Esophagus mucosa (tissue), 1 donor: ENCODE measurements at regions not wholly inside any gene's neighbourhood (a gene's known extent, or its start where the extent isn't known, plus 50 kb on each side); places are given as distances from the start of the nearest gene placed in this dataset.

Experiments used
- ATAC-seq: fragments of 200-7000 bp; cut with Tn5 transposase; one replicate; pipeline ENCODE4 v1.9.1; 2020
- donor health status: DM: yes; HTN: yes; CAD: no.

DNA sequence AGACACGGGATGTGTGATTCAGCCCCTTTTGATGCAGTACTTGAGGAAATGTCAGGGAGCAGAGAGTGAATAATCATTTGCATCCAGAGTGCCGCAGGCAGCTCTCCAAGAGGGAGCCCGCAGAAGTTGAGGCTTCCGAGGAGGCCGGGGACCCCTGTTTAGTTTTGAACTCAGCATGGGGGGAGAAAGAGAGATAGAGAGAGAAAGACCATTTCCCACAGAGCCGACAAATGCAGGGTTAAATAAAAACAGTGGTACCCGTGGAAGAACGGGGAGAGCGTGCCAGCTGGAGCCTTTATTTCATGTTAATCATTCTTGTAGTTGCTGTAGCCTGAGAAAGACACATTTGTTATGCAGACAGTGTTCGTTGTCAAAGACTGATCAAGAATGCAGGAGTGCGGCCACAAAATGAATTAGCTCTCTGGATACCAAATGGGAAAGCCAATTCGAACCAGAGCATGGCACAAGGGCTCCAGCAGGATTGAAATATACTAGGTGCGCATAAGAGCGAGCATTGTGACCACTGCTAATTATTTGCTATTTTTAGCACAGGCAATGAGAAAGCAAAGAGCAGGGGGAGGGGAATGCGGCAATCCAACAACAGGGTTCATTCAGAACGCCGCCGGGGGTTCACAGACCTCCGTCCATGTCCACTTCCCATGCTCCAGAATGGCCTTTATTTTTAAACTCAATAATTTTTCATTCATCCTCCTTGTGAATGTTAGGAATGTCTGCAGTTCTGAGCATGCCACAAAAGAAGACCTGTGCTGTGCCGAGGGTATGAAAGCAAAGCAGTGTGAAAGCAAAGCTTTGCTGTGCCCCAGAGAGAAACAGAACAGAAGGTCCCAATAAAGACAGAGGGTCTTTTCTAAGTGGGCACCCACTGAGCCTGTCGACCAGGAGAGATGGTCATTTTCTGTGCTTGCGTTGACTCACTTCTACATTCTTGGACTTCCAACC lies 243.9 kb upstream of the VCX3A start:
- ATAC-seq, result no peak

DNA sequence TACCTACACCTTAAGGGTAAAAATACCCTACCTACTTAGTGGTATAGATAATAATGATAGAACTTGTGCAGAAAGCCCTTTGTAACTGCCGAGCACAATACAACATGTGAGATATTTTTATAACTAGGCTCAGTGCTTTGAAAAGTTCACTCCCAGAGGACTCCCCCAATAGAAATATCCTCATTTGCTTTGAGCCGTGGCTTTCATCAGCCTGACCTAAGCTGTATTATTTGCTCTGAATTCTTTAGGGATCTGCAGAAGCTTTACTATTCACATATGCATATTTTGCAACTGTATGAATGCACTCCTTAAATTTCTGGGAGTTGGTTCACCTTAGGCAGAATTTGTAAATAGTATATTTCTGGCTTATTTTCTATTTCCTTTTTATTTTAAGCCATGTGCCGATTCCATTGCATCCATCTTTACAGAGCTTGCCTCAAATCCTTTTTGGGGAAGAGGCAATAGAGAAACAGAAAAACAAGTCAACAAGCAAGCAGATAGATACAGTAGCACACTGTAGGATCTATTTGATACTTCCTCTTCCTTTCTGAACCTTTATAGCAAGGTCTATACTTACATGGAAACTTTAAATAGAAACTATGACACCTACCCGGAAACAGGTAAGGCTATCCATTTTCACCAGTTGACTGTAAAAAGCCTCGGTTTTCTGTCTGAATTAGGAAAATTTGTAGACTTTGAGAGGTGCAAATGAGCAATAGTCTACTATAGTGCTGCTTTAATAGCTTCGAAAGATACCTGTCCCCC lies 242.5 kb upstream of the VCX3A start:
- ATAC-seq, result no peak

DNA sequence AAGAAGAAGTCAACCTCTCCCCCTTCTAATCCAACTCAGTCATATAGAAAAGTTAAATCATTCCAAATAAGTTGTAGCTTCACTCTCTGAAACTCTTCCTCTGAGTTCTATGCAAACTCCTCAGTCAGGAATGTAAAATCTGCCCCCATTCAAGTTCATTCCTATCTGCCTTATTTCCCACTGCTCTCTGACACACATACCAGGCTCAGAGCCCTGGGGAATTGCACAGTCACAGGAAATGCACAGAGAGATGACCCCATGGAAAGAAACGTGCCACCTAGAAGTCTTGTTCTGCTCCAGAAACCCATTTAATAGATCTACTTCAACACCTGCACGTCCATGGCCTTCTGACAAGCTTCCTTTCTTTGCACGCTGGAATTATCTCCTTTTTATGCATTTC lies 236.0 kb upstream of the VCX3A start:
- no peak for ATAC-seq

DNA sequence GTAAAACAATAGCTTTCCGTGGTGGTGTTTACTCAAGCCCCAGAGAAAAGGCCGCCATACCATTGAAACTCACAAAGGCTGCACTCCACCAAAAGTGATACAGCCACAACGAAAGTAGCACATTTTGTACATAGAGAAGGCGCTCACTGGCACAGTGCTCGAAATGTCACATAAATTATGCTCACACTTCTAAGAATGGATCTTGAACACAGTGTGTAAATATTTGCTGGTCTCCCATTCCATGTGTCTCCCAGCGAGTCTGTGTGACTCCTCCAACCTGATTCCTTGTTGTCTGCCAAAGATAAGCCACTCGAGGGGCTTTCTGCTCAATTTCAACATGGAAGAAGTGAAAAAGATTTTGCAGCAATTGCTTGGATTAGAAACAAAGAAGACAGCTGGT lies 234.0 kb upstream of the VCX3A start:
- no peak for ATAC-seq

DNA sequence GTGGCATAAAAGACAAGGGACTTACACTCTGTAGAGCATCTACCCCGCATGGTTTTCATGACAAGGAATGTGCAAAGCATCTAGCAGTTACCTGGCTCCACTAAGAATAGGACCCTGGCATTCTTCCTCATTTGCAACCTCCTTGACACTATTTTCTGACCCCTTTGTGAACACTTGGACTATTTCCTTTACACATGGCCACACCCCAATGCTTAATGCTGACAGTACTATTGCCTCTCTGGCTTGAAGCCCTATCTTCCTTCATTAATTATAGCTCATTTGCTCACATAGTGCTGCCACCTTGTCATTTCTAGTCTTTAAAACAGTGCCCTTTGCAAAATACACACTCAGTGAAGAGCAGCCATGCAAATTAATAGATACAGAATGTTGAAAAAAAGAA lies 226.3 kb upstream of the VCX3A start:
- no peak for ATAC-seq

DNA sequence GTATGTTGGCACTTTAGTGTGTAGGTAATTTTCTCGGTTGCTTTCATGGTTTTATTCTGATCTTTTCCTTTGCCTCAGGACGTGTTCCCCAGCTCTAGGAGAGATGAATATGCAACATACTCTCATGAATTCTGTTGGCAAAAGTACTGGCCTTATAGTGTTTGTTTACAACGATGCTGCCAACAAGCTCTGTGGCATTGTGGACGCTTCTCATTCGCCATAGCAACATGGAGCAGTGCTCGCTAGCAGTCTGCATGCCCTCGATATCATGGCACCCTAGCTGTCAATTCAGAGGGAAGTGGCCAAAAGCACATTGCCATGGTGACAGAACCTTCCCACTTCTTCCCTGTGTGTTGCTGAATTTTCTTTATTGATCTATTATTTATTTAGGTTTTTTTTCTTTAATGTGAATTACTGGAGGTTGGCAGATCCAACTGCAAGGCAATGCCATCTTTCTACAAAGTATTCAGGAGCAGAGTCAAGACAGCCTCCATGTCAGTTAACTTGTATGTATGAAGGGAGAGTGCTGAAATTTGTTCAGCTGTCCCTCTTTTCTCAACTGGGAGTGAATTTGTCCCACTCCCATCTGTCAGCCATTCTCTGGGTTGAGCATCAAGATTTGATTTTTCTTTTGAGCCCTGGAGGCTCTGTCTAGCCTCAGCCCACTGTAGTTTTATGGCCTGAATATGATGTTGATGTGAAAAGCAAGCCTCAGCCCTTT lies 224.9 kb upstream of the VCX3A start:
- no peak for ATAC-seq

DNA sequence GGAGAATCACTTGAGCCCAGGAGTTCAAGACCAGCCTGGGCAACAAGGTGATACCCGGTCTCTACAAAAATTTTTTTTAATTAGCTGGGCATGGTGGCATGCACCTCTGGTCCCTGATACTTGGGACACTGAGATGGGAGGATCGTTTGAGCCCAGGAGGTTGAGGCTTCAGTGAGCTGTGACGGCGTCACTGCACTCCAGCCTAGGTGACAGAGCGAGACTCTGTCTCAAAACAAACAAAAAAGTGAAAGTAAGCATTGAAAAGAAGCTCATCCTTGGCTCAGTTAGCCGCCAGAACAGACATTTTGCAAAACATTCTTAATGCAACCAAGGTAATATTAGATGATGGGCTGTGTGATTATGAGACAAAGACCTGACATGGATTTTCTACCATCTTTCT lies 223.3 kb upstream of the VCX3A start:
- no peak for ATAC-seq

DNA sequence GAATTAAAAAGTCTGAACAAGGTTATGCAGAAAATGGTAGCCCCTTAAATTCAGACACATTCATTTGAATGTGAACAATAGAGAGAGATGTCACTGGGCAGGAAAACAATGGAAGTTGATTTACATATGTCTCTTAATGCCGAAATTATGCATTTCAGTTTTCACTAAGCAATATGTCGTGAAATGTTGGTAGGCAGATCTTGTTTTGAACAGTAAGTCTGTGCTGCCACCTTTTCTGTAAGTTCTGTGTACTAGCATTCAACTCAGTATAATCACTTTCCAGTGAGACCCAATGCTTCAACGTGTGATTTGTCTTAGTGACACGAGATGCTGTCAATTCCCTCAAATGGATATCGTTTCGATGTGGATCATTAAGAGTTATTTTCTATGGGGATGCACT lies 222.7 kb upstream of the VCX3A start:
- ATAC-seq, result no peak

DNA sequence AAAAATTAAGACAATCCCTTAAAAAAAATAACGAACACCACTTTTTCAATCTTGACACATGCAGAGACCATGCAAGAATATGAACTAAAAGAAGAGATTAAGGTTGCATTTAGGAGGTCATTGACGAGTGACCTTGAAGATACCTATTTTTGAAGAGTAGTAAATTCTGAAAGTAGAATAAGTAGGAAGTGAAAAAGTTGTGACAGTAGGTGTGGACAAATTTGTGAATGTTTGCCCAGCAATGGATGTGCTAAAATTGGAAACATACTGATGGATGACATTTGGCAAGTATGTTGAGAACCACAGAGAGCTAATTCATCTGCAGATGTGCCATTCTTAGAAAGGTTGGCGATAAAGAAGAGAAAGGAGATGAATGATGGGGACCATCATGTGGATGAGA lies 213.7 kb upstream of the VCX3A start:
- no peak for ATAC-seq

DNA sequence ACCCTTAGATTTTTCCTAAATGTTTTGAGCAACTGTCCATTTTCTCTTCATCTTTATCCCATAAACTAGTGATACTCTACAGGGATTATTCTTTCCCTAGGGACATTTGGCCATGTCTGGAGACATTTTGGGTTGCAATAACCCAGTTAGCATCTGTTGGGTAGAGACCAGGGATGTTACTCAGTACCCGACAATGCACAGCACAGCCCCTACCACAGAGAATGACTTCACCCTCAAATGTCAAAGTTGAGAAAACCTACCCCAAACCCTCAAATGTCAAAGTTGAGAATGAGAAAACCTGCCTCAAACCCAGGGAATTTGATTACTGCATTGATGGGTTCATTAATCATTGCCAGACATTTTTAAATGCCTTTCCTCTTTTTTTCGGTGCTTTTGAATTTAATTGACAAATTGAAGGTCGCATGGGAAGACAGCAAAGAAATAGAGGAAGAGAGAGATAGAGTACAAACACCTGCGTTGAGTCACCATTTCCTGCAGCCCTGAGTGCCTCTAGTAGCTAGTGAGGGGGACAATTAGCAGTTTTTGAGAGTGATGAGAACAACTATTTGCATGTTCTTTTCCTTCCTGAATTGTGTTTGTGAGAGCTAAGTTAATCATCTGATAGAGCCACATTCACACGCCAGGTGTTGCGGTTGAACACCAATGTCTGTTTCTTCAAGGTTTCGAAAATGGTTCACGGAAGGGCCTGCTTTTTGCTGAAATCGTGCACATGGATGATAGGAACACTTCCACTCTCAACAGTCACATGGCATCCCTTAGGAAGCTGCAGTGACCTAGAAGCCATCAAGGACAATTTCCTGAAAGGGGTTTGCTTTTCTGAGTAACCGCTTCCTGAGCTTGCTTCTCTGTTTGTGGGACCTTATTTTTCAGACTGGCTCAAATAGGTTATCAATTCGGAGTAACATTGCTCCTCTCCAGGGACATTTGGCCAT lies 203.9 kb upstream of the VCX3A start:
- peak; percentile 59 for ATAC-seq

DNA sequence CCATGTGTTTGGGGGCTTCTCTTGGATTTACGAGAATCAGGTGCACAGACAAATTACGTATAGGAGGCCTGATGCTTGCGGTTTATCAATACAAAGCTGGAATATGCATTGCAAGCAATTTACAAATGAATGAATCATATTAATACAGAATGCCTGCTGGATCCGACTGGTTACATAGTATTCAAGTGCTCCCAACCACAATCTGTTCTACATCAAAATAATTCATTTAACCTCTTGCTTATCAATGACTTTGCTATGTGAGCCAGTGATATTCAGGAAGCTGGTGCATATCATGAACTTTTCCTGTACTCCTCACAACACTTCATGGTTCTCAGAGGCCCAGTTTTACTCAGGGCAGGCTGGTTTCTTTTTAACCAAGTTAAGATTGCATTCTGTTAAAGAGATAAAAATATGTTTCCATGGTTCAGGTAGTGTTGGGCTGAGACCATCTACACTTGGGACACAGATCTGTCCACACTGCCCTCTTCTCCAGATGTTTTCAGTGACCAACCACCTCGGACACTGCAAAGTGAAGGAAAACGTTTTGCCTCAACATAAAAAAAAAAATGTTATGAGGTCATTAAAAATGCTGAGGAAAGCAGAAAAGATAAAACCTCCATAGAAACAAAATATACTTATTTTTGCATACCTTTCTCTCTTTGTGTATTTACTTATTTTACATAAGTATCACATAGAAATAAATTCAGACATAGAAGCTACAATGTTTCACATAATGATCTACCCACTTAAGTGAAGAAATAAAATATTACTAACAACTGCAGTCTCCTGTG lies 200.1 kb upstream of the VCX3A start:
- no peak for ATAC-seq

DNA sequence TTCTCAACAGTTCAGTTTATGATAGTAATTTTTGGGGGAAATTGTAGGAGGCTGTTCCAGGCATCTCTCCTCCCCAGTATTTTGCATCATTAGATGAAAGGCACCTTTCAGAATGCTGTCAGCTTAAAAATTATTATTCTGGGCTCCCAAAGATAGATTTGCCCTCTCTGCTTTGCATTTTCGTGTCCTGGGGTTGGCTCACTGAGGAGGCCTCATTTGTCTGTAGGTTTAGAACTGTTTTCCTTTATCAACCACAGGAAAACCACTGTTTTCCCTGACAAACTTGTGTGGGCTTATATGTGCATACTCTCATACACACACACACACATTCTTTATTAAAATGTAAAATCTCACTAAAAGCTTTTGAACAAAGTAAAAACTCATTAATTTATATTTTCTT lies 197.2 kb upstream of the VCX3A start:
- ATAC-seq, result no peak

DNA sequence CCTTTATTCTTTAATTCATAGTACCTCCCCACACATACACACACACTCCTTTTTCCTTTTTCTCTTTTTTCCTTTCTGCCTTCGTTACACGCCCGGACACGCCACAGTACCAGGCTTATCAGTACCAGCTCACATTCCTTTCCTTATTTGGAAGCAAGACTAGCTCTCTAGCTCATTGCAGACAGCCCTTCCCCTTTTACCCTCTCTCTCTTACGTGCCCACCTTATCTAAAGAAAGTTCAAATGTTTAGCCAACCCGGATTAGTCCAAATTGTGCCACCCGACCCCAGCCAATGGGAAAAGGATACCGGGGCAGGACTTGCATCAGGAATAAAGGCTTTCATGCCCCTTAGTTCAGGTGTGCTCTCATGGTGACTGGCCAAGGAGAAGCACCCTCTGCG lies 194.7 kb upstream of the VCX3A start:
- ATAC-seq, result no peak

DNA sequence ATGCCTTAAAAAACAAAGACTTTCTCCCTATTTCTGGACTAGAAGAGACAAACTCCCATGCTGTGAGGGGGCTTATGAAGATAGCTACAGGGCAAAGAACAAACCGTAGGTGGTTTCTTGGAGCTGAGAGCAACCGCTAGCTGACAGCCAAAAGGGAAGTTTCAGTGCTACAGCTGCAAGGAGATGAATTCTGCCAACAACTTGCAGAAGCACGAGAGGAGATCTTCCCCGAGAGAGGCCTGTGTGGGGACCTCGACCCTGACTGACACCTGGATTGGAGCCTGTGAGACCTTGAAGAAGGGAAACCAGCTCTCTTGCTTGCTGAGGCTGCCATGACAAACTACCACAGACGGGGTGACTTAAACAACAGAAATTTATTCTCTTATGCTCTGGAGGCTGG lies 183.8 kb upstream of the VCX3A start:
- ATAC-seq, result no peak

DNA sequence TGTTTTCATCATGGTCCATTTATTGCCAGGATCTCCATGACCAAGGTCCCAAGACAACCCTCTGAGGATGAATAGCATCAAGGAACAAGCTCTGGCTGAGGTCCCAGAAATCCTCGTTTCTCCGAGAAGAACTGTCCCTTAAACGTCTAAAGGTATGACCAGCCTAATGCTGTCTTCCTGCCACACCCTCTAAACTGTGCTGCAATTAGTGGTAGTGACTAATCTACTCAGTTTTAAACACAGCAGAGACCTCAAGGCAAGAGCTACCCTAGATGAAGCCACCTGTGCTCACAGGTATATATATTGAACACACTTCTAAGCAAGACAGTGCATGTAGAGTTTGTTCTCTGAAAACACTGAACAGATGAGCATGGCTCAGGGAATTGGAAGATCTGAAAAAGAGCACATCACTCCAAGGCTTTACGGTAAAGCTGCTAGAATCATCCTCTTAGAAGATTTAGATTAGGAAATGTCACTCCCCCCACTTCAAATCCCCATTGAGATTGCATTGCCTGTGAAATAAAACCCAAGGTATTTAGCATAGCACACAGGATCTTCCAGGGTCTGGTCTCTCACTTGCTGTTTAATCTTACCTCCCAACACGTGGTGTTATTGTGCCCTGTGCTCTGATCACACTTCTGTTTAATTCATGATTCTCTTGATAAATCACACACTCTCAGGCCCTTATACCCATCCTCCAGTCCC lies 173.9 kb upstream of the VCX3A start:
- ATAC-seq, result peak; percentile 96

DNA sequence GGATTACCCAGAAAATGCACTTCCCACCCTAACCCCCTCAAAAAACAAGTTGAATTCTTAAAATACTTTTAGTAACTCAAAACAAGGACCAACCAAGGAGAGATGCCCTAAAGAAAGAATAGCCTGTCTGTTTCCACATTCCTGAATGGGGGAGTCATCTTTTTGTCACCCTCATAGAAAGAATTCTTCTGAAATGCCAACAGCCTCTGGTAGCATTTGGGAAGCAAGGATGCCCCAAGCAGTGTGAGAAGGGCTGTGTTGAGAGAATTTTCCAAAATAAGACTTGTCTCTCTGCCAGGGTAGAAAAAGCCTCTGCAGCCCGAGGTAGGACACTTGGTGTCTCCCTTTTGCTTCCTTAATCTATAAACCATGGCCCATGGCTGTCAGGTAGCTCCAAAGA lies 173.1 kb upstream of the VCX3A start:
- no peak for ATAC-seq

DNA sequence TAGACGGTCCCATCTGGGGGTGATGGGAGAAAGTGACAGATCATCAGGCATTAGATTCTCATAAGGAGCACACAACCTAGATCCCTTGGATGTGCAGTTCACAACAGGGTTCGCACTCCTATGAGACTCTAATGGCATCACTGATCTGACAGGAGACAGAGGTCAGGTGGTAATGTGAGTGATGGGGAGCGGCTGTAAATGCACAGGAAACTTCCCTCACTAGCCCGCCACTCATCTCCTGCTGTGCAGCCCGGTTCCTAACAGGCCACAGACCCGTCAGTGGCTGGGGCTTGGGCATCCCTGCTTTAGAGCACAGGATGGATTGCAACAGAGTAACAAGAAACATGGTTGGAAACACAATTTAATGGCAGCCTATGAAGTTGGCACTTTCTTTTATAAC lies 172.6 kb upstream of the VCX3A start:
- ATAC-seq, result no peak

DNA sequence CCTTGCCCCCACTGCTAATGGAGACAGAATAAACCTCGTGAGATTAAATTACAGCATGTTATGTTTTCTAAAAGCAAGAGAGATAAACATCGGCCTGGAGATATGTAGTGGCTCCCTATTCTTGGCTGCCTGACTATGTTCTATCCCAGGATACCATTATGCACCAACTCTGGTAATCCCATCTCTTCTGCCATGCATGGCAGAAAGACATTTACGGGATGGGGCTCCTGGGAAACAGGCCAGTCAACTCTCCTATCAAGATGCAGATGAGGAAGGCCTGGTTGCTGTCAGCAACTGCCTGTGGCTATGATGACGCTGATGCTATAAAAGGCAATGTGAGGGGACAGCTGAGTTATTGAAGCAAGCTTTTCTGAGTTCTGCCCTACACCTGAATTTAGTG lies 166.2 kb upstream of the VCX3A start:
- ATAC-seq, result no peak

DNA sequence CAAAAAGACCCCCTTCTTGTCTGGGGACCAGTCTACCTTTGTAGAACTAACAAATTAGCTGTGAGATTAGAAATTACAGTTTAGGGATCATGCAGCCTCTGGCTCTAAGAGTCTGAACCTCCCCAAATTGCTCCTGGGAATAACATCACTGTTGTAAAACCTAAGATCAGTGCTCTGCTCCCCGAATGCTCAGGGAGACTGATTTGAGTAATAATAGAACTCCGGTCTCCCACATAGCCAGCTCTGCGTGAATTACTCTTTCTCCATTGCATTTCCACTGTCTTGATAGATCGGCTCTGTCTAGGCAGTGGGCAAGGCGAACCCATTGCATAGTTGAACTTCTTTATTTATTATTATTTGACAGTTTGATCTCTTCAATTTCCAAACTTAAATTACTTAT lies 160.8 kb upstream of the VCX3A start:
- ATAC-seq, result no peak

DNA sequence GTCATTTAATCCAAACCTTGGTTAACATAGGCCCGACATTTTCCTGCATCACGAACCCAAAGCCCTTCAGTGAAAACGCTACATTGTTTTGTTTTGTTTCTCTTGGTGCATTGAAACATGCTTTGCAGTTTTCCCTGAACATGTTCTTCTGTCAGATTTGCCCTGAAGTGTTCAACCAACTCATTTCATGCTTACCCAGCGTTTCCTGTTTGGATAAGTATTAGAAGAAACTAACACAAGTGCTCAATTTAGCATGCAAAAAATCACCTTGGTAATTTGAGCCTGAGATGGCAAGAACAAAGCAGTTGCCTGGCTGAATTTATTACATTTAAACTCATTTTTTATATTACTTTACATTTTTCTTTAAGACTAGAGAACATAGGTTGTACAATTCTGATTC lies 160.1 kb upstream of the VCX3A start:
- ATAC-seq, result no peak

DNA sequence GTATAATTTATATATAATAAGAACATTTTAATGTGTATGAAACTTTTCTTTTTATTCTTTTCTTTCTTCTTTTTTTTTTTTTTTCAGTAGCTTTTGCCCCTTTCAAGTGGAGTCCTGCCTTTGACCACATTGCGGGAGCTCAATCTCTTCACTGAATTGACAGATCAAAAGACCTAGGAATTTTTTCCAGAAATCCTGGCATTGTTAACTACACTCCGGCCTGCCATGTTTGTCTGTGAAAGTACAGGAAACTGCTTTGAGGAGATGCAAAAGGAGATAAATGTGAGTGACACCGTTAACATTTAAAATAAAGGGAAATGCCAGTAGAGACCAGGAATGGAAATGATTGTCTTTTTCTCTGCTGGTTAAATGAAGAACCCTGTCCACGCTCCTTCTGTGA lies 159.3 kb upstream of the VCX3A start:
- ATAC-seq, result no peak
